DOHH2 (cell line): ENCODE measurements at regions not wholly inside any gene's neighbourhood (a gene's known extent, or its start where the extent isn't known, plus 50 kb on each side); places are given as distances from the start of the nearest gene placed in this dataset.

Experiments used
- H3F3A ChIP-seq: fragments of 200-600 bp; sonication (generic), shearing (Covaris generic); 2 replicates; pipeline ENCODE4 v1.6.0; 2016; ENCODE audit warnings: antibody characterized with exemption, mild to moderate bottlenecking; ENCODE audit not compliant: control insufficient read depth, insufficient read depth
- H3K27ac ChIP-seq: fragments of 200-600 bp; sonication (generic); 2 replicates; pipeline ENCODE4 v1.5.1; 2014; ENCODE audit warnings: low read depth, mild to moderate bottlenecking, low read length, moderate library complexity
- H3K27me3 ChIP-seq: fragments of 200-600 bp; sonication (generic); 2 replicates; pipeline ENCODE4 v1.6.1; 2014; ENCODE audit warnings: mild to moderate bottlenecking, low read length, mixed read lengths; ENCODE audit not compliant: control insufficient read depth
- H3K36me3 ChIP-seq: fragments of 200-600 bp; sonication (generic); 2 replicates; pipeline ENCODE4 v1.6.1; 2014; ENCODE audit warnings: mild to moderate bottlenecking, low read length, moderate library complexity, mixed read lengths; ENCODE audit not compliant: control insufficient read depth
- H3K4me1 ChIP-seq: fragments of 200-600 bp; sonication (generic); 2 replicates; pipeline ENCODE4 v1.6.1; 2014; ENCODE audit warnings: mild to moderate bottlenecking, low read length, mixed read lengths; ENCODE audit not compliant: control insufficient read depth
- H3K4me2 ChIP-seq: fragments of 200-600 bp; sonication (generic); 2 replicates; pipeline ENCODE4 v1.6.0; 2014; ENCODE audit warnings: mild to moderate bottlenecking, low read length, moderate library complexity
- H3K4me3 ChIP-seq: fragments of 200-600 bp; sonication (generic); 2 replicates; pipeline ENCODE4 v1.5.1; 2014; ENCODE audit warnings: mild to moderate bottlenecking, low read length, mixed read lengths
- H3K79me2 ChIP-seq: fragments of 200-600 bp; sonication (generic); 2 replicates; pipeline ENCODE4 v1.6.1; 2014; ENCODE audit warnings: mild to moderate bottlenecking, low read length, mixed read lengths; ENCODE audit not compliant: control insufficient read depth
- H3K9me2 ChIP-seq: fragments of 200-600 bp; sonication (generic); replicated peaks from 2 replicates; pipeline ENCODE4 v1.6.1; 2014; ENCODE audit warnings: mild to moderate bottlenecking, low read length, mixed read lengths; ENCODE audit not compliant: control insufficient read depth
- H3K9me3 ChIP-seq: fragments of 200-600 bp; sonication (generic); 2 replicates; pipeline ENCODE4 v1.6.1; 2014; ENCODE audit warnings: antibody characterized with exemption, low read length, mixed read lengths; ENCODE audit not compliant: control insufficient read depth, insufficient read depth
- H4K20me1 ChIP-seq: fragments of 200-600 bp; sonication (generic); 2 replicates; pipeline ENCODE4 v1.6.0; 2014; ENCODE audit warnings: low read depth, mild to moderate bottlenecking, antibody characterized with exemption, low read length, moderate library complexity; ENCODE audit not compliant: control insufficient read depth, insufficient read depth
- CTCF ChIP-seq: fragments of 200-600 bp; sonication (generic); IDR thresholded peaks from one replicate; pipeline ENCODE4 v1.5.1; 2014; ENCODE audit warnings: antibody characterized with exemption, mild to moderate bottlenecking, low read depth, low read length; ENCODE audit not compliant: poor library complexity, severe bottlenecking
- EZH2phosphoT487 ChIP-seq: fragments of 200-600 bp; sonication (generic); IDR thresholded peaks from 2 replicates; pipeline ENCODE4 v1.6.1; 2017; ENCODE audit warnings: borderline replicate concordance, mild to moderate bottlenecking, antibody characterized with exemption, low read length, moderate library complexity, mixed read lengths

- H4K20me1 ChIP-seq, result no peaks in the 10 kb centered on the region
- no peaks in the 10 kb centered on the region for H3K4me1 ChIP-seq
- no peak overlapping the region for H3K4me3 ChIP-seq
- no peak overlapping the region for H3K4me2 ChIP-seq
- H3K9me2 ChIP-seq, result no peaks in the 10 kb centered on the region
- H3K27ac ChIP-seq, result no peak overlapping the region
- TF ChIP-seq EZH2phosphoT487 (no peak), CTCF (no peak)
- 0 out of 2 replicates have a peak, but pooled peaks cover 5% of the 10 kb centered on the region for H3K27me3 ChIP-seq
- H3K9me3 ChIP-seq, result no peaks in the 10 kb centered on the region
- no peaks in the 10 kb centered on the region for H3K79me2 ChIP-seq
- H3K36me3 ChIP-seq, result no peaks in the 10 kb centered on the region
- H3F3A ChIP-seq, result no peaks in the 10 kb centered on the region
These were observed 164.1 kb upstream of the IGSF21 start for GRCh38 chr1:17943506-17943905.

GRCh38 chr1:17944646-17945045, 163.0 kb upstream of the IGSF21 start:
- H3K27me3 ChIP-seq, result 0 out of 2 replicates have a peak, but pooled peaks cover 5% of the 10 kb centered on the region
- H3F3A ChIP-seq, result no peaks in the 10 kb centered on the region
- H3K9me3 ChIP-seq, result no peaks in the 10 kb centered on the region
- H3K4me3 ChIP-seq, result no peak overlapping the region
- H3K36me3 ChIP-seq, result no peaks in the 10 kb centered on the region
- no peak for TF ChIP-seq CTCF
- H3K79me2 ChIP-seq, result no peaks in the 10 kb centered on the region
- H3K4me2 ChIP-seq, result no peak overlapping the region
- no peaks in the 10 kb centered on the region for H4K20me1 ChIP-seq
- H3K4me1 ChIP-seq, result no peaks in the 10 kb centered on the region
- no peaks in the 10 kb centered on the region for H3K9me2 ChIP-seq
- no peak overlapping the region for H3K27ac ChIP-seq

- no peaks in the 10 kb centered on the region for H3K36me3 ChIP-seq
- no peak overlapping the region for H3K27ac ChIP-seq
- no peaks in the 10 kb centered on the region for H3K9me2 ChIP-seq
- no peak overlapping the region for H3K4me3 ChIP-seq
- TF ChIP-seq EZH2phosphoT487 (no peak), CTCF (no peak)
- no peaks in the 10 kb centered on the region for H4K20me1 ChIP-seq
- no peak overlapping the region for H3K4me2 ChIP-seq
- H3K9me3 ChIP-seq, result no peaks in the 10 kb centered on the region
- no peaks in the 10 kb centered on the region for H3K79me2 ChIP-seq
- 0 out of 2 replicates have a peak, but pooled peaks cover 5% of the 10 kb centered on the region for H3K27me3 ChIP-seq
- no peaks in the 10 kb centered on the region for H3F3A ChIP-seq
- no peaks in the 10 kb centered on the region for H3K4me1 ChIP-seq
These were observed 161.2 kb upstream of the IGSF21 start for GRCh38 chr1:17946434-17946833.

GRCh38 chr1:17948594-17948993, 159.0 kb upstream of the IGSF21 start:
- no peak overlapping the region for H3K4me2 ChIP-seq
- TF ChIP-seq EZH2phosphoT487 (no peak), CTCF (no peak)
- H3K79me2 ChIP-seq, result no peaks in the 10 kb centered on the region
- H3K4me3 ChIP-seq, result no peak overlapping the region
- no peaks in the 10 kb centered on the region for H3K4me1 ChIP-seq
- H3K9me2 ChIP-seq, result no peaks in the 10 kb centered on the region
- no peaks in the 10 kb centered on the region for H3K9me3 ChIP-seq
- H4K20me1 ChIP-seq, result no peaks in the 10 kb centered on the region
- no peak overlapping the region for H3K27ac ChIP-seq
- H3F3A ChIP-seq, result no peaks in the 10 kb centered on the region
- H3K36me3 ChIP-seq, result no peaks in the 10 kb centered on the region
- no peaks in the 10 kb centered on the region for H3K27me3 ChIP-seq
